Endometrium (tissue), 2 donors: ENCODE measurements at regions not wholly inside any gene's neighbourhood (a gene's known extent, or its start where the extent isn't known, plus 50 kb on each side); places are given as distances from the start of the nearest gene placed in this dataset.

ENCODE experiments used
- FAIRE-seq: peaks from 2 replicates; lab custom pipeline; 2012; peaks lifted over from hg19 to GRCh38; lab: Jason Lieb, UNC
- donor health status: control.
- donor health status: control.

DNA sequence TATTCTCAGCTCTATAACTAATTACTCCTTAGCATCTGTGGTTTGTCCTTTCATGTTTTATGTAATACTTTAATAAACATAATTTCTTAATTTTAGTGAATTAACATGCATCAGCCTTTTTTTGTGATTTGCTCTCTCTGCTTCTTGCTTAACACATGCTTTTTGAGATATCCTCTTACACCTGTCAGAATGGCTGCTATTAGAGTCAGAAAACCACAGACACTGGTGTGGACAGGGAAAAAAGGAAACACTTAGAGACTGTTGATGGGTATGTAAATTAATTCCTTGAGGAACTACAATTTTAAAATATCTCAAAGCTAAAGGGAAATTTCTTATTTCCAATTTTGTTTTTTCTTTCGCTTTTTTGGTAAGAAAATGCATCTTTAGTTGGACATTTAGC is 549.0 kb downstream of the ZNF804A start:
- no peak for FAIRE-seq

DNA sequence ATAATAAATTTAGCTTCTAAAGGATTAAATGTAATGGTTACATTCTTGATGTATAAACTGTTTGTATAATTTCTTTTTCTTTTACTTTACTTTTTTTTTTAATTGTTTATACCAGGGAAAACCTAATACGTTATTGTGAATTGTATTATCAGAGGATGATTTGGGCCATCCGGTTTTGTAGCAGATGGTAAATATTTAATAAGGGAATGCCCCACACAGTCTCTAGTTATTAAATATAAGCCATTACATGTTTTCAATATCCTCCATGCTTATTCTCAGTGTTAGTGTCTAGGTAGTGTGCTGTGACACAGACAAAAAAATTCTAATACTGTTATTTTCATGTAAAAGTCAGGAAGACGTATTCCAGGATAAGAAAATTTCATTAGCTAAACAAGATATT is 553.9 kb downstream of the ZNF804A start:
- no peak for FAIRE-seq

GRCh38 chr2:185161701-185162100 is 563.4 kb downstream of the ZNF804A start:
- FAIRE-seq, result no peak

DNA sequence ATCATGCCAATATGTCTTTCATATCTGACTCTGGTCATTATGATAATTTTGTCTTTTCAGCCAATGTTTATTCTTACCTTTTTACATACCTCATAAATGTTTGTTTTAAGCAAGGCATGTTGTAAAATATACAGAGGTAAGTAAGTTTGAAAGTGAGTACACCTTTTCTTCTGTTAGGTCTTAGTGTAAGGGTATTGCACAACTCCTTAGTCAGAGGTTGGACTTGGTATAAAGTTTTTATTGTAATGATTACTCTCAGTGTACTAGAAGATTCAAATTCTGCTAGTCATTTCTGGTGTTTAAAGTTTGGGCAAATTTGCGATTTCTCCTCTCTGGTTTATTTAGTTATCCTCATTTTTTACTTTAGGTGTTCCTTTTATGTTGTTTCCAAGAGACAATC is 564.3 kb upstream of the FSIP2 start:
- no peak for FAIRE-seq

DNA sequence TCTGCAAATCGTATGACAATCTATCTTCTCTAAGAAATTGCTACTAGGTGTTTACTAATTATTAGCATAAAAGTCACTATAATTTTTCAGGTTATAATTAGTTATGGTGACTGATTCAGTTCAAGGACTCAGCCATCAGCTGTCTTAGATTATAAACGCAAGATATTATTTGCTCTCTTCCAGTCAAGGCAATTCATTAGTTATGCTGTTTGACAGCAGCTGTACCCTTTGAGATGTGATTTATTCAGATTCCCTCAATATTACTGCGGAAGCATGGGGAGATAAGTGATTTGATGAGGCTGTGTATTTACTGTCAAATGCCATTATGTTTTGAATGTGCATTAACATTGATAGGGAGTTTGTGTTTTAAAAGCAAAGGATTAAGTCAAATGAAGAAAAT is 558.9 kb upstream of the FSIP2 start:
- no peak for FAIRE-seq

DNA sequence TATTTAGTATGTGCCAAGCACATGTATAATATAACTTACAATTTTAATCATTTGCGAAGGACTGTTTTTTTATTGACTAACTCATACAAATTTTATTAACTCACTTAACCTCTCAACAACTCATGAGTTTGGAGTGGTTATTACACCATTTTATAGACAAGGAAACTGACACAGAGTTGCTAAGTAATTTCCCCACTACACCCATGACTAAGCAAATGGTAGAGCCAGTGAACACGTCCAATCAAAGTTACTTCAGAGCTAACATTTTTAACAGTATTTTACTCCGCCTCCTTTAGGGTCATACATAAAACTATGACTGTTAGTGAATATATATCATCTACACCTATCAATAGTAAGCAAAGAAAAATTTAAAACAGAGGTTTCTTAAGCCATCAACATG is 556.7 kb upstream of the FSIP2 start:
- no peak for FAIRE-seq

GRCh38 chr2:185185044-185185443 is 553.6 kb upstream of the FSIP2 start:
- FAIRE-seq, result no peak

- no peak for FAIRE-seq
Measured at GRCh38 chr2:185187421-185187820, 551.2 kb upstream of the FSIP2 start.

- no peak for FAIRE-seq
Measured at GRCh38 chr2:185188656-185189055, 549.9 kb upstream of the FSIP2 start.

DNA sequence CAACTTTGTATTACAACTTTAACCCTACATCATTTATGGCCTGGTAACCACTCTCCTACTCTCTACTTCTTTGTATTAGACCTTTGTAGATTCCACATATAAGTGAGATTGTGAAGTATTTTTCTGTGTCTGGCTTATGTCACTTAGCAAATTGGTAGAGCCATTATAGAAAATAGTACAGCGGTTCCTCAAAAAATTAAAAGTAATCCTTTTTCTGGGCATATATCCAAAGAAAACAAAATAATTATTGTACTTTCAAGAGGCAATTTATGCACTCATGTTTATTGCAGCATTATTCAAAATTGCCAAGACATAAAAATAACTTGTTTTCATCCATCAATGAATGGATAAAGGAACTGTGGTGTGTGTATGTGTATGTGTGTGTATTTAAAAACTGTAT is 537.5 kb upstream of the FSIP2 start:
- peak; percentile 79 for FAIRE-seq

DNA sequence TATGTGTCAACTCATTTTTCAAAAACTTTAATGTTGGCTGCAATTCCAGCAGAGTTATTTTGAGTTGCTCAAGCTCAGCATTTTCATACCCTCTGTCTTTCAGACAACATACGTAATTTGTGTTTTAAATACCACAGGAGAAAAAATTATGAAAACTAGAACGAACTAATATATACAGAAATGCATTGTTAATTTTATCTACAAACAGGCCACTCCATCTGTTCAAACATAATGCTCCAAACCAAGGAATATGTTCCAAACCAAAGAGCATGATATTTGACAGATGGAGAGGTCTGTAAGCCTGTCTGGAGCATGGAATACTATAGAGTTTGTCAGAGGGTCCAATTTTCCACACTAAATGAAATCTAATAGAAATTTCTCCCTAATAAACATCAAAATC is 536.2 kb upstream of the FSIP2 start:
- FAIRE-seq, result no peak

DNA sequence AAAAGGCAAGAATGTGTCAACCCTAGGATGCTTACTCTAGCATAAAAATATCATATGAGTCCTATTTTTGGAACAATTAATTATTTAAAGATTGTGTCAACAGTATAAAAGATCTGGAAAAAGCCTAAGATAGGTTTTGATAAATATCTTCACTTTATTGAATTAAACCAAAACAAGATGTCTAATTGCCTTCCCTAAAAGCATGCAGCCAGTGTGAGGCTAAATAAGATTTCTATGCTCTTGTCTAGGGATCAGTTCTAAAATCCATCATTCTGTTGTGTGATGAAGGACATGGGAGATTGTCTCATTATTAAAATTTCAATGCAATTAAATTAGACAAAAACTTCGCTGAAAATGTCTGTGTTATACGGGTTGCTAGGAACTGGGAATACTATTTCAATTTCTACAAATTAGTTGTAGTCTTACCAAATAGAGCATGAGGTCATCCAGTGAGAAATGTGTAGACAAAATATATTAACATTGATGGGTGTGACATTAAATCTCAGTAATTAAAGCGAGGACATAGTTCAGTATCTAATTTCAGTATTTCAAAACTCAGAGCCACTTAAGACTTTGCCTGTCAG is 535.6 kb upstream of the FSIP2 start:
- FAIRE-seq, result no peak

DNA sequence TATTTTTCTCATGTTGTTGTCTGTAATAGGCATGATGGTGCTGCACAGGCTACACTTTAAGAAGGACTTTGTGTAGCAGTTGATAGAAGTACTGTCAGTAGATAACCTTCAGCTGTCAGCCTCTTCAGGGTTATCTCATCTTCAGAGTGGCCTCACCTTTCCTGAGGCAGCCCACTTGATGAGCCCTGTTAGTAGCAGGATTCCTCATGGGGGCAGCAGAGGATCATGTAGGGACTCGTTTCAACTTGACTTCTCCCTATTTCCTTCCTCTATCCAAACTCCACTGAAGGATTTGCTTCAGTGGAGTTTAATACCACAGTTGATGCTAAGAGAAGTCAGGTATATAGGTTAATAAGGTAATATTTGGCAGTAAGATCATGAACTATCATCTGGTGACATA is 530.3 kb upstream of the FSIP2 start:
- FAIRE-seq, result no peak

DNA sequence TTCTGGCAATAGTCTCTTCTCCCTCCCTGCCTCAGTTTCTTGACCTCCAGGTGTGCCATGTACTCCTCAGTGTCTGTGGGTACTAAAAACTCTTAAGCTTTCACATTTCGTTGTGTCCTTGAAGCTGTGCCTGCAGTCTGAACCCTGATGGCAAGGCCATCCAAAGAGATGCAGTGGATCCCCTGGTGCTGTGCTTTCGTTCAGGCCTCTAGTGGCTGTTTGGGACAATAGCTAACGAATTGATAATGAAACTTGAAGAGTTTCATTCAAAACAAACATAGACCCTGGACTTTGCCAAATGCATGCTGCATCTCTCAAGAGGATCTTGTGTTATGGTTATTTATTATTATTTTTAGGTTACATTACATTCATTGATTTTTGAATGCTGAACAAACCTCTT is 523.1 kb upstream of the FSIP2 start:
- no peak for FAIRE-seq

- no peak for FAIRE-seq
Measured at GRCh38 chr2:185219981-185220380, 518.6 kb upstream of the FSIP2 start.

GRCh38 chr2:185222311-185222710 is 516.3 kb upstream of the FSIP2 start:
- FAIRE-seq, result no peak

GRCh38 chr2:185227391-185227790 is 511.2 kb upstream of the FSIP2 start:
- no peak for FAIRE-seq

DNA sequence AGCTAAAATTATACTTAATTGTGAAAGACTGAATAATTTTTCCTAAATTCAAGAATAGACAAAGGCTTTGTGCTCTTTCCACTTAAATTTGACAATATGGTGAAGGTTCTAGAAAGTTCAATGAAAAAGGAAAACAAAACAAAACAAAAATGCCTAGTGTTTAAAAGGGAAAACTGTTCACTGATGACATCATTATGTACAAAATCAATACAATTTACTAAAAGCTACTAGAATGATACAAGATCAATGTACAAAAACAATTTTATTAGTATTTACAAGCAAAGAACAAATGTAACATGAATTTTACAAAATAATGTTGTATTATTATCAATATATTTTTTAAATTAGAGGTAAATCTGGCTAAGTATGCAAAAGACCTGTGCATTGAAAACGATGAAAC is 499.1 kb upstream of the FSIP2 start:
- FAIRE-seq, result no peak

- no peak for FAIRE-seq
Measured at GRCh38 chr2:185240796-185241195, 497.8 kb upstream of the FSIP2 start.

GRCh38 chr2:185241556-185241955 is 497.0 kb upstream of the FSIP2 start:
- no peak for FAIRE-seq

- FAIRE-seq, result no peak
Measured at GRCh38 chr2:185242462-185242861, 496.1 kb upstream of the FSIP2 start.

DNA sequence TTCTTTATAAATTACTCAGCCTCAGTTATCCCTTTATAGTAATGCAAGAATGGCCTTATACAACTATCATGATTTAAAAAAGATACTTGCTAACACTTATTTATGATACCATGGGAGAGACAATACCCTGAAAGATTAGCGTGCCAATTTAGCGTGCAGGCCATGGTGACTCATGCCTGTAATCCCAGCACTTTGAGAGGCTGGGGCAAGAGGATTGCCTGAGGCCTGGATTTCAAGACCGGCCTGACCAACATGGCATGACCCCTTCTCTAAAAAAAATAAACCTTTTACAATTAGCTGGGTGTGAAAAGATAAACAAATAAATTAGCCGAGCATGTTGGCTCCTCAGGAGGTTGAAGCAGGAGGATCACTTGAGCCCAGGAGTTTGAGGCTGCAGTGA is 493.4 kb upstream of the FSIP2 start:
- no peak for FAIRE-seq

DNA sequence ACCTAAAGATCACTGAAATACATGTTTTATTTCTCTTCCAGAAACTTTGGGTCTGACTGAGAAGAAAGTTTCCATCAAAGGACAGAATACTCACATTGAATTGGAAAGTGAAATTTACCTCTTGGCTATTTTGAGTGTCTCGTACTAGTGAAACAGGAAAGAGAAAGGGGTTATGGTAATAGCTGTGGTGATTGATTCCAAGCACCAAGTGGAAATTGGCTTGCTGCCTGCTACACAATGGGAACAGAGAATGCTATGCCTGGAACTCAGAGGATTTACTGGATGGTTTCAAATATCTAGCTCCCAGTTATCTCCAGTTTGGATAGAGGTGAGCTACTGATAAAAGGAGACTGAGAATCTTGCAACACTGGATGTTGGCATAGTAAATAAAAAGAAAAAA is 492.8 kb upstream of the FSIP2 start:
- FAIRE-seq, result no peak

DNA sequence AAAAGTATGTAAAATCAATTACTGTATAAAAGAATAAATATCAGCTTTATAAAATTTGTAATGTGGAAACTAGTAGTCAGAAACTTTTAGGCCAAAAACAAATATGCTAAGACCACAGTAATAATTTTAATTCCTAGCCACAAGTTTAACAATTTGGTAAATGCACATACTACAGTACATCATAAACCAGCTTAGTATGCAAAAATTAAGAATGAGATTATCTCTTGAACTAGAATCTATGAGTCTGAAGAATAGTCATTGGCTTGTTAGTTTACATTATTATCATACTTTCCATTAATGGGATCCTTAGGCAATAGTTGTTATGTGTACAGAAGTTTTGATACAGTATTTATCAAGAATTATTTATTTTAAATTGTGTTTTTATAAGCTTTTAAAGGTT is 491.9 kb upstream of the FSIP2 start:
- no peak for FAIRE-seq

- FAIRE-seq, result no peak
Measured at GRCh38 chr2:185255566-185255965, 483.0 kb upstream of the FSIP2 start.
